SIG-M5 treated with dmso at 0.1 percent for 504 hours (cell line): ENCODE measurements at regions not wholly inside any gene's neighbourhood (a gene's known extent, or its start where the extent isn't known, plus 50 kb on each side); places are given as distances from the start of the nearest gene placed in this dataset.
"Not testable (repeated sequence)": the region's sequence is repeated elsewhere in the genome, so short reads cannot be mapped to it uniquely, and the experiment has no call there.

Experiments
- DNase-seq: peaks from one replicate; lab custom pipeline; 2025; ENCODE audit not compliant: unreplicated experiment; lab: John Stamatoyannopoulos, UW

DNA sequence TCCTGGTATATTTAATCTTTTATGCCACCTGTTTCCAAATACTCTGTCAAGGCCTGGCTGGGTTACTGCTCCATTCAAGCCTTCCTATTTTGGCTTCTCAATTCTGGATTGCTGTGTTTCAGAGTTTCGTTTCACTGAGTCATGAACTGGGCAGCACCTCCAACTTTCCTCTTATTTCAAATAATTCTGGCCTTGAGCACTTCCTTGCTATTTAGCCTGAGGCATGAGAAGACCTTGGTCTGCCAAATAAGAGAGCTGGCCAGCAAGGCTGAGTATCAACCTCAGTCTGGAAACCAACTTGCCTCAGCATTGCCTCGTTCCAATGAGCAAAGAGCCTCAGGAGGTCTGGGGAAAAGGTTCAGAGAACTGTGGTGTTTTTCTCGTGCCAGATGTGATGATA is 66.6 kb downstream of the TNFAIP3 start:
- DNase-seq = no peak

DNA sequence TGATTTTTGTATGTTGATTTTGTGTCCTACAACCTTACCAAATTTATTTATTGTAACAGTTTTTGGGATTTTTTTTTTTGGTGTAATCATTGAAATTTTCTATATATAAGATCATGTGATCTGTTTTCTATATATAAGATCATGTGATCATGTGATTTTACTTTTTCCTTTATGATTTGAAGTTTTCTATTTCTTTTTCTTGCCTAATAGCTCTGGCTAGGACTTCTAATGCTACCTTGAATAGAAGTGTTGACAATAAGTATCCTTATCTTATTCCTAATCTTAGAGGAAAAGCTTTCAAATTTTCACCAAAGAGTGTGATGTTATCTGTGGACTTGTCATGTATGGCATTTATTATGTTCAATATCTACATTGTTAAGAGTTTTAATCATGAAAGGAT is 69.7 kb downstream of the TNFAIP3 start:
- DNase-seq = no peak

DNA sequence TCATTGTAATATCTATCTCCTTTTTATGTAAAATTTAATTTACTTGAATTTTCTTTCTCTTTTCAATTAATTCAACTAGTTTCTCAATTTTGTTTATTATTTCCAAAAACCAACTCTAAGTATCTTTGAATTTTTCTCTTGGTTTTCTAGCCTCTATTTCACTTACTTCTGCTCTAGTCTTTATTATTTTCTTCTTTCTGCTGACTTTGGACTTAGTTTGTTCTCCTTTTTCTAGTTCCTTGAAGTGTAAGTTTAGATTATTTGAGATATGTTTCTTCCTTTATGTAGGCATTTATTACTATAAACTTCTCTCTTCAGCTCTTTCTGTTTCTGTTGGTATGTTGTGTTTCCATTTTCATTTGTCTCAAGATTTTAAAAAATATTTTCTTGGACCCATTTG is 70.8 kb downstream of the TNFAIP3 start:
- no peak for DNase-seq

DNA sequence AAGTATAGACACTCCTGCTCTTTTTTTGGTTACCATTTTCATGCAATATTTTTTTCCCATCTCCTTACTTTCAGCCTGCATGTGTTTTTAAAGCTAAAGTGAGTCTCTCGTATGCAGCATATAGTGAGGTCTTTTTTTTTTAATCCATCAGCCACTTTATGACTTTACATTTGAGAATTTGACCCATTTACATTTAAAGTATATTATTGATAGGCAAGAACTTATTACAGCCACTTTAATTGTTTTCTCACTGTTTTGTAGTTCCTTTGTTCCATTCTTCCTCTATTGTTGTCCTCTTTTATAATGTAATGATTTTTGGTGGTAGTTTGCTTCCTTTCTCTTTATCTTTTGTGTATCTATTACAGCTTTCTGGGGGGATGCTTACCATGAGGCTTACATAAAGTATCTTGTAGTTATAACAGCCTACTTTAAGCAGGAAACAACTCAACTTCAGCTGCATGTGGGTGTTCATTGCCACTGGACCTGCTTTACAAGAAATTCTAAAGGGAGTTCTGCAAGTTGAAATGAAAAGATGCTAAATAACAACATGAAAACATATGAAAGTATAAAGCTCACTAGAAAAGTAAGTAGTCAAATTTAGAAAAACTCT is 71.8 kb downstream of the TNFAIP3 start:
- DNase-seq = no peak

DNA sequence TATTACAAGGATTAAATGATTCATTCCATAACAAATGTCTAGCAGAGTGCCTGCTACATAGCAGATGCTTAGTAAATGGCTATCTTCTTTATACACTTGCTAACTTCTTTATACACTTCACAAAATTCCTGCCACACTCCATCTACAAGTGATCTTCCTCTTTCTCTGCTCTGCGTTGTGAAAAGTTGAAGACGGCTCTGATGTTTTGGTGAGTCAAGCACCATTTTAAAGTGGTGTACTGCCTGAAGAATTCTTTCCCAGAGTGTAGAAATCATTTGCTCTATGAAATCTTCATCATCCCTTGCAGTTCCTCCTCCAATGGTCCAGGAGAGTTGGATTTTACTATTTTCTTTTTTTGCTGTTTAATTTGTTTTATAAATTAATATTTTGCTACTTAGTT is 74.9 kb downstream of the TNFAIP3 start:
- peak; percentile 22 for DNase-seq

DNA sequence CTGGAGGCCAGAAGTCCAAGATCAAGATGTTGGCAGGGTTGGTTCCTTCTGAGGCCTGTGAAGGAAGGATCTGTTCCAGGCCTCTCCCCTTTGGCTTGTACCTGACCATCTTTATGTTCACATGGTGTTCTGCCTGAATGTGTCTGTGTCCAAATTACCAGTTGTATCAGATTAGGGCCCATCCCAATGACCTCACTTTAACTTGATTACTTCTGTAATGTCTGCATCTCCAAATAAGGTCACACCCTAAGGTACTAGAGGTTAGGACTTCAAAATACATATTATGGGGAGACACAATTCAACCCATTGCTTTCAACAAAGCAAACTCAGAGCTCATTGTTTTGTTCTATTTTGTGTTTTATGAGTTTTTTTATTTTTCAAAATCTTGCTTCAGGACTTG is 75.7 kb downstream of the TNFAIP3 start:
- no peak for DNase-seq

DNA sequence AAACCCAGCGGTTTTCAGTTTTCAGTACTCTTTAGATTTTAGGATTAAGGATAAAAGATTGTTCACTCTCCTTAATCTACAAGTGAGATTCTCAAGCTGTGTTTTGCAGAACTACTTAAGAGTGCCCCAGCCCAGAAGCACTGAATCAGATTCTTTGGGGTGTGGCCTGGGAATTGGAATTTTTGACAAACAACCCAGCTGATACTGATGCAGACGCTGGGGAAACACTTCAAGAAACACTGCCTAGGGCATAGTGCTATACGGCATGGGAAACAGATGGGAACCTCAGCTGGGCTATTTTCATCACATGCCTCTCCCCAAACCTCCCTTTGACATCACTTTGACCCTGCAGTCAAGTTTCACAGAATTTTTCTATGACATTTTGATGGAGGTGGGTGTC is 77.3 kb downstream of the TNFAIP3 start:
- not testable (repeated sequence) for DNase-seq

DNA sequence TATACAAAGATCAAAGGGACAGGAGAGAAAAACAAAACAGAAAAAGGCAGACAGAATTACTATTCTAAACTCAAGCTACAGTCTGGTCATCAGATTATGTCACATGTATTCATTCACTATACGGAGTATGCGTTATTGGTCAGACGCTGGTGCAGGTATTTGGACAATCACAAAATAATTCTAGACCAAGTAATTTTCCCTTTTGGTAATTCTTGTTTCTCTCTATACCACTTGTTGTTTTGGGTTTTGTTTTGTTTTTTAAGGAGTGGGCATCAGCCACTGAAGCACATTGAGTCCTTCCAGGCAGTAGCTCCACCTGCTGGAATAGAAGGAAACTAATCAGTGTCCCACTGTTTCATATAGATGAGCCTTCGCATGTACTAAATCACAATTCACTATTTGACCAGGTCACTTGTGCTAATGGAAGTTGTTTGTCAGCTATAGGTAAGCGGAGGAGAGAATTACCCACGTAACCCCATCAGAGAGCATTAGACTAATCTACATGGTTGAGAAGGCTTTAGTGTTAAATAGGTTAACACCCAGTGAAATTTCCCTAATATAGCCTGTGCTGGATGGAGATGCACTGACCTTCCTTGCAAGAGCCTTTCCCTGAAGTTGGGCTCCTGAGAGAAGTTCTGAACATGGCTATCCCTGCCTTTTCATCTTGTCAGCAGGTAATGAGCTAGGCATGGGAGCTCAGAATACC is 77.9 kb downstream of the TNFAIP3 start:
- DNase-seq = peak; percentile 56

DNA sequence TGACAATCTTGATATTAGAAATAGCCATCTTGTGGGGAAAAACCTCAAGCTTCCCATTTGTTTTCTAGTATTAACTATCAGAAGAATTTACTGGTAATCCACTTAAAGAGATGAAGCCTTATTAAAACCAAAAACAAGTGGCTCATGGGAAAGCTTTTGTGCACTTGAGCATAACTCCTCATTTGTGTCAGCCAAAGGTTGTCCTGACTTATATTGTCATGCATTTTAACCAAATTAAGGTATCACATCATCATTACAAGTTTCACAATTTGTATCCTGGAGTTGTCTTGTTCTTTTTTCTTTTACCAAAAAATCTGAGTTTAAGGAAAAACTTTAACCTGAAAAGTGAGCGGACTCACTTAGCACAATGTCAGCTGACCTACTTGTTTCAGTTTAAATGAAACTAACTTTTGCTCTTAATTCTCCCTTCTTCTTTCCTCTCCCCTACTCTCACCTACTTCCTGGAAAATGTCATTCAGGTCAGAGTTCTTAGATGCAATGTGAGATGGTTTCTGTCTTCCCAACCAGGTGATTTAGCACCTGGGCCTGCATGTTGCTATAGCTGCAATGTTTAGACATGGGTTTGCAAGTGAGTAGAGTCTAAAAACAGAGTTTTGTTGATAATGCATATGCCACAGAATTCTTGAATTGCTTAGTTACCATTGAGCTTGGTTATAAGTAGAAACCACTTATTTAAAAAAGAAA is 82.8 kb downstream of the TNFAIP3 start:
- DNase-seq = no peak

DNA sequence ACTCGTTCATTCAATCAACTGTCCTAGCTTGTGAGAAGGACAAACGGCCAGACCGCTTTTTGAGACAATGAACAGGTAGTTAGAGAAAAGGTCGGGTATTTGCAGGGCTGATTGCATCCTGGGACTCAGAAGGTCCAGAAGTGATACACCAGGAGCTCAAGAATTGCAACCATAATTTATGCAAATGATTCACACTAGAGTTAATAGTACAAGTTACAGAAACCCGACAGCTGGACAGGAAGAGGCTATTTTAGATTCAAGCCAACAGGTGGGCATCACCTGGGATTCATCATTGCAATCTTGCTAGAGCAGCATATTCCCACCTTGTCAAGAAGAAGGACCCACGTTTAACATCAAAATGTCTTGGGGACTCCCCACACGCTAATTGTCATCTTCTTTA is 83.5 kb downstream of the TNFAIP3 start:
- no peak for DNase-seq

DNA sequence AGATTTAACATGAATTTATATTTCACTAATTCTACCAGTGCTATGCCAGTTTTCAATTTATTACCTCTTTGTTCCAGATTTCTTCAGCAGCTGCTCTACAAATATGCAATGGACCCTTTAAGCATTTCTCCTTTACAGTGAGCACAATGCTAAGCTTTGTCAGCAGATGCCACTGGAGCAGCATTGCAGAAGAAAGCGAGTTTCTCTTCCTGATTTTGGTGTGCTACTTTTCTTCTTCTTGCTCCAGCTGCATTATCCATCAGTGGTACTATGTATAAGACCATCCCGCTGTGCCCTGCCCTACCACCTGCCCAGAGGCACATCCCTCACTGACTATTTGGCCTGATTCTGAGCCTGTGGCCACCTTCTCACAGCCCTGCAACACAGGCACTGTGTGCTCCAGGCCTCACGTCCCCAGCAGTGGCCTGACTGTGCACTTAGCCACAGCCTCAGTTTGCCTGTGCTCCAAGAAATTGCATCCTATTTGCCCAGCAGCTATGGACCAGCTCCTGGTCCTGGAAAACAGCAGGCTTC is 84.1 kb downstream of the TNFAIP3 start:
- peak; percentile 84 for DNase-seq

DNA sequence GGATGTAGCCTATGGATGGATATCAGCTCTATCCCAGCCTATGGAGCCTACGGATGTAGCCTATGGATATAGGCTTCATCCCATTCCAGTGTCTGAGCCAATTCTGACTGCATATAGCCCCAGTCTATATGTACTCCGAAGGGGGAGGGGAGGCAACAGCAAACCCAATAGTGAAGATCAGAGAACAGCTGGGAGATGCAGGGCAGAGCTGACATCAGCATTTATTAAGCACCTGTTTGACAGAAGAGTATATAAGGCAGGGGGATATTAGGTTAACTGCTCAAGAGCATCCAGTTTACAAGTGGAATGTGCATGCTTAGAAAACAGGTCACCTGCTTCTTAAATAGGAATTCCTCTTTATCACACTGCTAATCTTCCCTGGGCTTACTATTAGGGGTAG is 85.2 kb downstream of the TNFAIP3 start:
- DNase-seq = no peak

DNA sequence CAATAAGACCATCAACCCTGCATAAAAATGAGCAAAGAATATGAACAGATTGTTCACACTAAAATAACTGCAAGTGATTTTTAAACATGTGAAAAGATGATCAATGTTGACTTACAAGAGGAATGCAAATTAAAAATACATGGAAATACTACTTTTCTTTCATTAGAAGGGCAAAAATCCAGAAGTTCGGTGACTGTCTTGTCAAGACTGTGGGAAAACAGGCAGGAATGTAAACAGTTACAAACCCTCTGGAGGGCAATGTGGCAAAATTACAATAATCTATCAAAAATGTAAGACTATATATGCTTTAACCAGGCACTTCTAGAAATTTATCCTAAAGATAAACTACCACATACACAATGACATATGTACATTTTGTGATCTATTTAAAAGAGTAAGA is 86.7 kb downstream of the TNFAIP3 start:
- DNase-seq = no peak

DNA sequence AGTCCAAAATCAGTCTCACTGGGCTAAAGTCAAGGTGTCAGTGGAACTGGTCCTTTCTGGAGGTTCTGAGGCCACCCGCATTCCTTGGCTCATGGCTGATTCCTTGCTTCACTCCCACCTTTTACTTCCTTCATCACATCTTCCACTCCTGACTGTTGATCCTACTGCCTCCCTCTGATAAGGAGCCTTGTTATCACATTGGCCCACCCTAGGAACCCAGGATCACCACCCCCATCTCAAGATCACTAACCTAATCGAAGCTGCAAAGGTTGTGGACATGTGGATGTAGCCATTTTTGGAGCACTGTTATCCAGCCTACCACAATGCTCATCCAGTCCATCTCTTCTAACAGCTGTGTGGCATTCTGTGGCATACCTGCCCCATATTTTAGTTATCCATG is 87.2 kb downstream of the TNFAIP3 start:
- DNase-seq = no peak

DNA sequence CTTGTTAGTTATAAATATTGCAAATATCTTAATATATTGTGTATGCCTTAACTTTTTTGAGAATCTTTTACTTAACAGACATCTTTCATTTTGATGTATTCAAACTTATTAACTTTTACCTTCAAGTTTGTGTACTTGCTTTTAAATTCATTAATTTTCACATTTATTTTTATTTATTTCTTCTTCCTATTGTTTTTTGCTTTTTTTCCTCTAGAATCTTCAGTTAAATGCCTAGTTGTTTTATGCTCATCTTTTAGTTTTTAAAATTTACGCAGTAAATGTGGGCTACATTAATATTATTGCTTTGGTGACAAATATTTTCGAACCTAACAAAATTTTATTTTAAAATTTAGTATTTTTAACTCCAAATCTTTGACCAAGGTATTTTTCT is 89.0 kb downstream of the TNFAIP3 start:
- no peak for DNase-seq

DNA sequence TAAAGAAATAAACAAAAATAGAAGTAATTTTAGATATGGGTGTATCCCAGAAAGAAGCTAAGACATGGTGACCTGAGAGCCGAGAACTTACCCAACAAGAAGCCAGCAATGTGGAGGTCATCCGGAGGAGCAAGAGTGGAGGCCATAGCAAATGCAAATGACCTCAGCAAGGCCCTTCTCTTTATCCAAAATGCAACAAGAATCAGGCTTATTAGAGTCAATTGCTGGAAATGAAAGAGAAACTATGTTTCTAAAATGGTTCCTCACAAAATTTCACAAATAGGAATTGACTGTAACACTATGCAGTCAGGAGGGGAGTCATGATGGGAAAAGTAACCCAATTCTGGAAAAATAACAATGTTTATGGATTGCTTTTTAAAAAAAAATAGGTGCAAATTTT is 90.4 kb downstream of the TNFAIP3 start:
- DNase-seq = no peak

DNA sequence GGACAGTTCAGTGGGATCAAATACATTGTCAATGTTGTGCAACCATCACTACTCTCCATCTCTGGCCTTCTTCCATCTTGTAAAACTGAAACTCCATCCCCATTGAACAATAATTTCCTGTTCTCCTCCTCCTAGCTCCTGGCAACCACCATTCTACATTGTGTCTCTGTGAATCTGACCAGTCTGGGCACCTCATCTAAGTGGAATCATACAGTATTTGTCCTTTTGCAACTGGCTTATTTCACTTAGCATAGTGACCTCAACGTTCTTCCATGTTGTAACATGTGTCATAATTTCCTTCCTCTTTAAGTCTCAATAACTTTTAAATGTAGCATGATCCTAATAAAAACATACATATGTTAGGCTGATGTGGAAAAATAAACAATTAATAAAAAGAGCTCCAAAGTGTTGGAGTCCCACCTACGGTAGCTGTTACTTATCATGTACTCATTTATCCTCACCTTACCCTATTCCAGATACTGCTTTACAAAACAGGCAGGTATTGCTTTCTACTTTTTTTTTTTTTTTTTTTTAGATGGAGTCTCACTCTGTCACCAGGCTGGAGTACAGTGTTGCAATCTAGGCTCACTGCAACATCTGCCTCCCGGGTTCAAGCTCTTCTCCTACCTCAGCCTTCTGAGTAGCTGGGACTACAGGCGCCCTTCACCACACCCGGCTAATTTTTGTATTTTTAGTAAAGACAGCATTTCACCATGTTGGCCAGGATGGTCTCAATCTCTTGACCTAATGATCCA is 91.9 kb downstream of the TNFAIP3 start:
- peak; percentile 94 for DNase-seq

DNA sequence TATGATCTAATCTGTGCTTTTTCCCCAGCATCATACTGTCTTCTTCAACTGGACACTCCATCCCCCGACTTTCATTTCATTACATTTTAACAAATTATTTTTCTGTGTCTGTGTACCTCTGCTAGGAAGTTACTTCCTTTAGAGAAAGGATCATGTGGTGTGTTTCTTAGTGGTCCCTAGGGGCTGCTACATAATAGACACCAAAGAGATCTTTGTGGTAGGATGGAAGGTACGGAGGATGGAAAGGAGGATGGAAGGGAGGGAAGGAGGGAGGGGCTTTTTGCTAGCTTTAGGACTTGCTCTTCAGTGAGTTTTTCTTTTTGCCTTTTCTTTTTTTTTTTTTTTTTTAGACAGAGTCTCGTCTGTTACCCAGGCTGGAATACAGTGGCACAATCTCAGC is 95.7 kb downstream of the TNFAIP3 start:
- DNase-seq = no peak

DNA sequence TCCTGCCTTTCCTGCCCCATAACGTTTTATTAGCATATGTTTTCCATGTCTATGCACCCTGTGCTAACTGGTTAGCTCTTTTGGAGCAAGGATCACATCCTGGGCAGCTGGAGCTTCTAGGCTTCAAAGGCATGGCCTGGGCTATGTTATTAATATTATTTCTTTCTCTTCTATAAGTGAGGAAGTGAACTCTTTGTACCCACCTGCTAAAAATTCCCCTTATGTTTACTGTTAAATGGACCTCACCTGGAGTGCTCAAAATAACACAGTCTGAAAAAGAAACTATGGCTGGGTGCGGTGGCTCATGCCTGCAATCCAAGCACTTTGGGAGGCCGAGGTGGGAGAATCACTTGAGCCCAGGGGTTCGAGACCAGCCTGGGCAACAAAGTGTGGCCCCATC is 97.8 kb downstream of the TNFAIP3 start:
- no peak for DNase-seq

DNA sequence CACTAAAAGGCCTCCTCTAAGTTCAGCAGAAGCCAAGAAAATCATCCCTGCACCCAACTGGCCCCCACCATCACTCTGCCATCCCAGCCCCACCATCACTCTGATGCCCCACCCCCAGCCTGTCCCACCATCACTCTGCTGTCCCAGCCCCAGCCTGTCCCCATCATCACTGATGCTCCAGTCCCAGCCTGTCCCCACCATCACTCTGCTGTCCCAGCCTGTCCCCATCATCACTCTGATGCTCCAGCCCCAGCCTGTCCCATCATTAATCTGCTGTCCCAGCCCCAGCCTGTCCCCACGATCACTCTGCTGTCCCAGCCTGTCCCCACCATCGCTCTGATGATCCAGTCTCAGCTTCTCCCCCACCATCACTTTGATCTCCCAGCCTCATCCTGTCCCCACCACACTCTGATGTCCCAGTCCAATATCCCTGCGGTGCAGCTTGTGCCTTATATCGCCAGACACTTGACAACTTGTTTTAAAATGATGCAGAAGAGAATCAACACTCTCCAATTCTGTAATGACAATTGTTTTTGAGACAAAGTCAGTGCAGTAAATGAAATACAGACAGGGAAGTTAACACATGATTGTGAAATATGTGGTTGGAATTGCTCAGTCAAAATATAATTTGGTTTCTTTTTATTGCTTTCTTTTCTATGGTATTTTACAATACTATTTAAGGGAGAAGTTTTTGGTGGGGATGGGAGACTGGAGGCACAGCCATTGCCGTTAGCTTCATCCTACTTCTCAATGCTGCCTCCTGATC is 100.8 kb downstream of the TNFAIP3 start:
- peak; percentile 90 for DNase-seq

DNA sequence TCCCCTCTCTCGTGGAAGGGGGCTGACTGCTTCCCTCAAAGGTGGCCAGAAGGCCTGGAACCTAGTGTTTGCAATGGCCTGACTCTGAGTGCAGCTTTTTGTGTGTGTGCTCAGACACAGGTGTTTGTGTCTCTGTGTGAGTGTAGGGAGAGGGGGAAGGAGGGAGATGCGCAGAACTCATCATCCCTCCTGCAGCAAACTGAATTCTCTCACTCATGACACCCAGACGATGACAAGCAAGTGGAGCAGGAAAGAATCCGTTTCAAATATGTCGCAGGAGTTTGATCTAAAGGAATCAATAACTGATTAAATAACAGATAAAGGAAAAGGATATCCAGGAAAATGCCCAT is 101.4 kb downstream of the TNFAIP3 start:
- peak; percentile 85 for DNase-seq
